ENCODE measurements at regions not wholly inside any gene's neighbourhood (a gene's known extent, or its start where the extent isn't known, plus 50 kb on each side); places are given as distances from the start of the nearest gene placed in this dataset.

DNA sequence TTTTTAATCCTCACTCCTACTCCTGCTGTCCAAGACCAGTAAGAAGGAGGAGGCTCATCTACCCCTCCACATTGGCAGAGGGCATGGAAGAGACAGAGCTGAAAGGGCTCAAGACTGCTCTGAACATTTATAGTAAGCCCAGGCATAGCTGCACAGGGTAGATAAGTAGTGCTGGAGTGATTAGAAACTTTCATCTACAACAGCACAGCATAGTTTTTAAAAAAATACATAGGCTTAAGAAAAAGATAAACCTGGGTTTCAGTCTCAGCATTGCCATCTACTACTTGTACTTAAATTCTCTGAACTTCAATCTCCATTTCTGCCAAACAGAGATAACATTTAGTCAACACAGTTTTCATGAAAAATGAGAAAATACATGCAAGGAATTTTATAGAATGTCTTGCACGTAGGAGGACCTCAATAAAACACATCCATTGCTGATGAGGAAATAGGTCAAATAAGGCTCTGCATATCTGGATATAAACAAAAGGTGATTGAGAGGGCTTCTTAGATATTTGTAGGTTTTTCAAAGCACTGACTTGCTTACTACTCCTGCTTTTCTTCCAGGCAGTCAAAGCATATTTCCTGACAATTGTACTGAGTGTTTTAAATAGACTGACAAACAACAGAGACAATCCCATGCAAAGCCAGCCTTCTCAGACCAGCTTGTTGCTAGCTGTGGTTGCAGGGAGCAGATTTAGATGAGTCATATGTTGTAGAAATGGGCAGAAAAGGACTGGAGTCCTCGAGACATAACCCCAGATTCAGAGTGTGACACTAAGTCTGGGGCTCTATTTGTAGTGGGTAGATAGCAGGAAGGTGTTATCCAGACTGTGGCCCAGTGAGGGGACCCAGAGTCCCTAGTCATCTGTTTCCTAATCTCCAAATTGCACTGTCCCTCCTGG lies 107.4 kb upstream of the TAB2 start (continued):
- TF ChIP-seq, protein P1, sequence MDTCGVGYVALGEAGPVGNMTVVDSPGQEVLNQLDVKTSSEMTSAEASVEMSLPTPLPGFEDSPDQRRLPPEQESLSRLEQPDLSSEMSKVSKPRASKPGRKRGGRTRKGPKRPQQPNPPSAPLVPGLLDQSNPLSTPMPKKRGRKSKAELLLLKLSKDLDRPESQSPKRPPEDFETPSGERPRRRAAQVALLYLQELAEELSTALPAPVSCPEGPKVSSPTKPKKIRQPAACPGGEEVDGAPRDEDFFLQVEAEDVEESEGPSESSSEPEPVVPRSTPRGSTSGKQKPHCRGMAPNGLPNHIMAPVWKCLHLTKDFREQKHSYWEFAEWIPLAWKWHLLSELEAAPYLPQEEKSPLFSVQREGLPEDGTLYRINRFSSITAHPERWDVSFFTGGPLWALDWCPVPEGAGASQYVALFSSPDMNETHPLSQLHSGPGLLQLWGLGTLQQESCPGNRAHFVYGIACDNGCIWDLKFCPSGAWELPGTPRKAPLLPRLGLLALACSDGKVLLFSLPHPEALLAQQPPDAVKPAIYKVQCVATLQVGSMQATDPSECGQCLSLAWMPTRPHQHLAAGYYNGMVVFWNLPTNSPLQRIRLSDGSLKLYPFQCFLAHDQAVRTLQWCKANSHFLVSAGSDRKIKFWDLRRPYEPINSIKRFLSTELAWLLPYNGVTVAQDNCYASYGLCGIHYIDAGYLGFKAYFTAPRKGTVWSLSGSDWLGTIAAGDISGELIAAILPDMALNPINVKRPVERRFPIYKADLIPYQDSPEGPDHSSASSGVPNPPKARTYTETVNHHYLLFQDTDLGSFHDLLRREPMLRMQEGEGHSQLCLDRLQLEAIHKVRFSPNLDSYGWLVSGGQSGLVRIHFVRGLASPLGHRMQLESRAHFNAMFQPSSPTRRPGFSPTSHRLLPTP (IDR thresholded peaks at IDR 0.05; ENCODE audit: borderline replicate concordance, extremely low read depth, insufficient read length): no peak
- TF ChIP-seq MCM5 (IDR thresholded peaks at IDR 0.05; ENCODE audit: low read depth): no peak
- TF ChIP-seq TRIM24 (IDR thresholded peaks at IDR 0.05): peak; percentile 24 to 37; a peak in 2 of 4 replicates
- no peak for TF ChIP-seq RBBP5 (IDR thresholded peaks at IDR 0.05; ENCODE audit: borderline replicate concordance, insufficient read depth, low read length, poor library complexity, severe bottlenecking)
- TF ChIP-seq TFAM (CRISPR knock-in tag; conservative IDR thresholded peaks at IDR 0.05): no peak
- no peak for TF ChIP-seq SRSF1 (IDR thresholded peaks at IDR 0.05; ENCODE audit: low read depth, low read length)
- TF ChIP-seq ZNF24 (IDR thresholded peaks at IDR 0.05): no peak
- no peak for TF ChIP-seq NCOA1 (IDR thresholded peaks at IDR 0.05; ENCODE audit: low read depth)
- TF ChIP-seq ZSCAN32 (CRISPR knock-in tag; IDR thresholded peaks at IDR 0.05): no peak
- no peak for TF ChIP-seq TBP (optimal IDR thresholded peaks at IDR 0.05; ENCODE audit: low read depth, low read length)
- TF ChIP-seq CREM (IDR thresholded peaks at IDR 0.05; ENCODE audit: low read depth): no peak
- no peak for TF ChIP-seq SMAD4 (CRISPR knock-in tag; conservative IDR thresholded peaks at IDR 0.05)
- TF ChIP-seq ZNF644 (tag; IDR thresholded peaks at IDR 0.05; ENCODE audit: low read depth): no peak
- no peak for TF ChIP-seq HMG20A (CRISPR knock-in tag; conservative IDR thresholded peaks at IDR 0.05)
- TF ChIP-seq FOSL1 (tag; conservative IDR thresholded peaks at IDR 0.05): peak; percentile 57; the same call in 1 of the 2 replicates
- no peak for TF ChIP-seq ATF1 (CRISPR knock-in tag; IDR thresholded peaks at IDR 0.05)
- TF ChIP-seq ATF1 (tag; IDR thresholded peaks at IDR 0.05): no peak
- TF ChIP-seq SNIP1 (IDR thresholded peaks at IDR 0.05; ENCODE audit: low read depth): no peak
- no peak for TF ChIP-seq PHTF2 (CRISPR knock-in tag; IDR thresholded peaks at IDR 0.05)
- TF ChIP-seq ZC3H4 (CRISPR knock-in tag; IDR thresholded peaks at IDR 0.05; ENCODE audit: borderline replicate concordance): no peak
- TF ChIP-seq SREBF1 (IDR thresholded peaks at IDR 0.05; ENCODE audit: borderline replicate concordance, low read depth, low read length): no peak
- TF ChIP-seq YY1 (IDR thresholded peaks at IDR 0.05; ENCODE audit: borderline replicate concordance in 1 of 3, control insufficient read depth in 1 of 3, extremely low read depth in 1 of 3, insufficient read depth in 3 of 3, insufficient read length in 1 of 3, insufficient replicate concordance in 2 of 3, low read depth in 1 of 3, low read length in 2 of 3): no peak
- no peak for TF ChIP-seq ZNF12 (CRISPR knock-in tag; IDR thresholded peaks at IDR 0.05)
- no peak for TF ChIP-seq SMC3 (conservative IDR thresholded peaks at IDR 0.05; ENCODE audit: insufficient read depth, low read depth, low read length)
- no peak for TF ChIP-seq FOXK1 (CRISPR knock-in tag; IDR thresholded peaks at IDR 0.05; ENCODE audit: borderline replicate concordance)
- TF ChIP-seq, protein P2, sequence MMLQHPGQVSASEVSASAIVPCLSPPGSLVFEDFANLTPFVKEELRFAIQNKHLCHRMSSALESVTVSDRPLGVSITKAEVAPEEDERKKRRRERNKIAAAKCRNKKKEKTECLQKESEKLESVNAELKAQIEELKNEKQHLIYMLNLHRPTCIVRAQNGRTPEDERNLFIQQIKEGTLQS (IDR thresholded peaks at IDR 0.05): peak; percentile 62; the same call in 1 of the 2 replicates
- TF ChIP-seq, protein P2 (CRISPR knock-in tag; conservative IDR thresholded peaks at IDR 0.05): no peak
